ENCODE measurements at regions not wholly inside any gene's neighbourhood (a gene's known extent, or its start where the extent isn't known, plus 50 kb on each side); places are given as distances from the start of the nearest gene placed in this dataset.

- no peak for TF ChIP-seq POLR2A (IDR thresholded peaks at IDR 0.05)
- no peak for TF ChIP-seq CTCF (IDR thresholded peaks at IDR 0.05)
Measured at GRCh38 chr1:78373676-78374075, 117.1 kb upstream of the PTGFR start.

Data from testis (tissue), 2 donors.